GM19240 (cell line): ENCODE measurements at regions not wholly inside any gene's neighbourhood (a gene's known extent, or its start where the extent isn't known, plus 50 kb on each side); places are given as distances from the start of the nearest gene placed in this dataset.

Source experiments
- DNase-seq: peaks from one replicate; pipeline ENCODE4 v3.0.0; 2011; ENCODE audit warnings: low spot score; ENCODE audit not compliant: insufficient read length

GRCh38 chr5:62256161-62257019 lies 49.6 kb upstream of the KIF2A start:
- DNase-seq, result no peak
